ENCODE measurements at regions not wholly inside any gene's neighbourhood (a gene's known extent, or its start where the extent isn't known, plus 50 kb on each side); places are given as distances from the start of the nearest gene placed in this dataset.
"Not testable (repeated sequence)": the region's sequence is repeated elsewhere in the genome, so short reads cannot be mapped to it uniquely, and the experiment has no call there.

- Mint-ChIP-seq H3K27me3 (no peaks in the 10 kb centered on the region), H3K9me3 (ENCODE audit: low read depth) (no peaks in the 10 kb centered on the region), H3K4me3 (no peak overlapping the region), H3K4me1 (ENCODE audit: low read depth) (no peaks in the 10 kb centered on the region), H3K27ac (no peak overlapping the region), H3K36me3 (no peaks in the 10 kb centered on the region)
Observed at GRCh38 chr2:192993059-192993458, 798.3 kb upstream of the TMEFF2 start.

DNA sequence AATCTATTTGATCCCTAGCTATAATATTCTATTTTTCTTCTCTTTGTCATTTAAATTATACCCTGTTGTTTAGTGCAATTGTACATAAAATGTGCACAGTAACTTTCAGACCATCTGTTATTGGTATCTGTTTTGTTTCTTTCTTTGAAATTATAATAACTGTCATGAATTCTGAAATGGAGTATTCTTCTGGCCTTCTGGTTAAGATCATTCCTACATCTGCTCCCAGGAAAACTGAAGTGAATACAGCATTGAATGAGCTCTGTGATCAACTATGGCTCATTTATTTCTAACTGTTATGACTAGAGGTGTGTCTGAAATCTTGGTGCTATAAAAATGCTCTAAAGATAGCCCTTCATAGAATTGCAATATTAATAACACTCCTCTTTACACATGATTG lies 788.4 kb upstream of the TMEFF2 start:
- Mint-ChIP-seq H3K4me1 (ENCODE audit: low read depth) (no peaks in the 10 kb centered on the region), H3K27me3 (no peaks in the 10 kb centered on the region), H3K4me3 (no peak overlapping the region), H3K36me3 (no peaks in the 10 kb centered on the region), H3K27ac (no peak overlapping the region), H3K9me3 (ENCODE audit: low read depth) (peaks cover 3% of the 10 kb centered on the region)

- Mint-ChIP-seq H3K36me3 (no peaks in the 10 kb centered on the region), H3K27me3 (no peaks in the 10 kb centered on the region), H3K4me3 (no peak overlapping the region), H3K9me3 (ENCODE audit: low read depth) (peaks cover 3% of the 10 kb centered on the region), H3K4me1 (ENCODE audit: low read depth) (no peaks in the 10 kb centered on the region), H3K27ac (no peak overlapping the region)
Observed at GRCh38 chr2:192978395-192978794, 783.7 kb upstream of the TMEFF2 start.

- Mint-ChIP-seq H3K4me3 (no peak overlapping the region), H3K27ac (no peak overlapping the region), H3K4me1 (ENCODE audit: low read depth) (no peaks in the 10 kb centered on the region), H3K27me3 (no peaks in the 10 kb centered on the region), H3K36me3 (no peaks in the 10 kb centered on the region), H3K9me3 (ENCODE audit: low read depth) (no peaks in the 10 kb centered on the region)
Observed at GRCh38 chr2:192971981-192972380, 777.2 kb upstream of the TMEFF2 start.

- H3K9me3 Mint-ChIP-seq (ENCODE audit: low read depth) = no peaks in the 10 kb centered on the region
- no peaks in the 10 kb centered on the region for H3K4me1 Mint-ChIP-seq (ENCODE audit: low read depth)
- no peak overlapping the region for H3K4me3 Mint-ChIP-seq
- no peak overlapping the region for H3K27ac Mint-ChIP-seq
- no peaks in the 10 kb centered on the region for H3K27me3 Mint-ChIP-seq
- no peaks in the 10 kb centered on the region for H3K36me3 Mint-ChIP-seq
Observed at GRCh38 chr2:192969055-192969454, 774.3 kb upstream of the TMEFF2 start.

GRCh38 chr2:192960945-192961344 lies 766.2 kb upstream of the TMEFF2 start:
- no peak overlapping the region for H3K4me3 Mint-ChIP-seq
- H3K27me3 Mint-ChIP-seq = no peaks in the 10 kb centered on the region
- H3K4me1 Mint-ChIP-seq (ENCODE audit: low read depth) = no peaks in the 10 kb centered on the region
- H3K36me3 Mint-ChIP-seq = no peaks in the 10 kb centered on the region
- H3K27ac Mint-ChIP-seq = no peak overlapping the region
- no peaks in the 10 kb centered on the region for H3K9me3 Mint-ChIP-seq (ENCODE audit: low read depth)

DNA sequence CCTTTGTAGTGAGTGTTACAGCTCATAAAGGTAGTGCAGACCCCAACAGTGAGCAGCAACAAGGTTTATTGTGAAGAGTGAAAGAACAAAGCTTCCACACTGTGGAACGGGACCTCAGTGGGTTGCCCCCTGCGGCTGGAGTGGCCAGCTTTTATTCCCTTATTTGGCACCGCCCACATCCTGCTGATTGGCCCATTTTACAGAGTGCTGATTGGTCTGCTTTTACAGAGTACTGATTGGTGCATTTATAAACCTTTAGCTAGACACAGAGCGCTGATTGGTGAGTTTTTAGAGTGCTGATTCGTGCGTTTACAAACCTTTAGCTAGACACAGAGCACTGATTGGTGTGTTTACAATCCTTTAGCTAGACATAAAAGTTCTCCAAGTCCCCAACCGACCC lies 763.9 kb upstream of the TMEFF2 start:
- not testable (repeated sequence) for H3K36me3 Mint-ChIP-seq; H3K27me3 Mint-ChIP-seq; H3K9me3 Mint-ChIP-seq (ENCODE audit: low read depth); H3K4me1 Mint-ChIP-seq (ENCODE audit: low read depth); H3K4me3 Mint-ChIP-seq; H3K27ac Mint-ChIP-seq

DNA sequence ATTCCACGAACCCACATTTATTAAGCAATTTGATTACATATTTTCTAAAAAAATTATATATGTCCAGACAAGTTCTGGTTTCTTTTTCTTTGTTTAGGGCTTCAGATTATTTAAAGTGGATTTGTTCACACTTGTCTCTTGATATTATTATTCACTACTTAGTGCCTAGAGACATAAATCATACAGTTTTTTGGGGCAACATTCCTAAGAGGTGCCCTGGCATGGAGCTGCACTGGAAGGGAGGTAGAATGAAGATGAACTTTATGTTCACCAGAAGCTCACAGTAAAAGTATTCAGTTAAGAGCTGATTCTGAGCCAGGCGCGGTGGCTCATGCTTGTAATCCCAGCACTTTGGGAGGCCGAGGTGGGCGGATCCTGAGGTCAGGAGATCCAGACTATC lies 762.7 kb upstream of the TMEFF2 start:
- H3K9me3 Mint-ChIP-seq (ENCODE audit: low read depth) = no peaks in the 10 kb centered on the region
- H3K36me3 Mint-ChIP-seq = no peaks in the 10 kb centered on the region

DNA sequence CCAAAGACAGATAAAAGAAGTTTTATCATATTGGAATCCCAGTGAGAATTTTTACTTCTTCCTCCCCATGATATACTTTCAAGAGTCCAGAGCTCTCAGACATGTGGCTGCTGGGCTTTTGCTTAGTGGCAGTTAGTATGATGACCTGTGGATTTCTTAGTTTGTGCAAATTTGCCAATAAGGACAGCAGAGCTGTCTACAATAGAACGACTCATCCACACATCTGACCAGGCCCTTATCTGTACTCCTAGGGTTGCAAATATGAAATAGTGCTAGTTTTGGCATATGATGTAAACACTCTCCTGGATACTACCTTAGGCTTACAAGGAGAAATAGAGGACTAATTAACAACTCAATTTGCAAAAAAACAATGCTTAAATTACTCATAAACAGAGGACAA lies 758.4 kb upstream of the TMEFF2 start:
- H3K4me3 Mint-ChIP-seq = no peak overlapping the region
- no peaks in the 10 kb centered on the region for H3K9me3 Mint-ChIP-seq (ENCODE audit: low read depth)
- no peak overlapping the region for H3K27ac Mint-ChIP-seq
- no peaks in the 10 kb centered on the region for H3K27me3 Mint-ChIP-seq
- no peaks in the 10 kb centered on the region for H3K36me3 Mint-ChIP-seq
- H3K4me1 Mint-ChIP-seq (ENCODE audit: low read depth) = no peaks in the 10 kb centered on the region

More for the DNA sequence above, 762.7 kb upstream of the TMEFF2 start:
- H3K27ac Mint-ChIP-seq = no peak overlapping the region
- no peaks in the 10 kb centered on the region for H3K27me3 Mint-ChIP-seq
- H3K4me3 Mint-ChIP-seq = no peak overlapping the region
- no peaks in the 10 kb centered on the region for H3K4me1 Mint-ChIP-seq (ENCODE audit: low read depth)

DNA sequence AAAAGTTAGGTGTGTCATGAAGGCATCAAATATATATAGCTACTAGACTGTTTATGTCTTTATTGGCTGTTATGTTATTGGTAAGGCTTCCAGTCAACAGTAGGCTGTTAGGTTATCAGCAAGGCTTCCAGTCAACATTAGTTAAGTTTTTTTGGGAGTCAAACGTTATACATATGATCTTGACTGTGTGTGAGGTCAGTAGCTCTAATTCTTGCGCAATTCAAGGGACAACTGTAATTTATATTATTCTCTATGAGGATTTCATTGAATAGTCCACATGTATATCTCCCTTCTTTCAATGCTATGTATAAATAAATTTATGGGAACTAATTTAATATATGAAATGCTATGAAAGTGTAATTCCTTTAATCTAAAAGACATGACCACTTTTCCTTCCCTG lies 757.5 kb upstream of the TMEFF2 start:
- no peaks in the 10 kb centered on the region for H3K4me1 Mint-ChIP-seq (ENCODE audit: low read depth)
- H3K36me3 Mint-ChIP-seq = no peaks in the 10 kb centered on the region
- H3K27ac Mint-ChIP-seq = no peak overlapping the region
- H3K27me3 Mint-ChIP-seq = no peaks in the 10 kb centered on the region
- H3K9me3 Mint-ChIP-seq (ENCODE audit: low read depth) = no peaks in the 10 kb centered on the region
- H3K4me3 Mint-ChIP-seq = no peak overlapping the region

DNA sequence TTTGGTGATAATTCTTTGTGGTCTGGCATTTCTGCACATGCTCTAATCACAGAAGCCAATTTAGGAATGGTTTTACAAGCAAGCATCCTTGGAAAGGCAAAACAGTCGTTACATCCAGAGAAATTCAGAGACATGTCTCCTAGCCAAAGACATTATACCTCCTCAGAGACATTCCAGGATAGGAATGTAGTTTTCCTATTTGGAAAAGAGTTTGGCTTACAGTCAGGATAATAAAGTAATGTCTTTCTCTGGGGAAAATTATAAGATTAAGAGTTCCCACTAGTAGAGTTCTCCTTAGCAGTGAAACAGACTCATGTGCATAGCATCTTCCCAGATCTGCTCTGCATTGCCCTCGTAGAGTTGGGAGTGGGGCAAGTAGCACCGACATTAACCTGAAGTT lies 753.6 kb upstream of the TMEFF2 start:
- Mint-ChIP-seq H3K9me3 (ENCODE audit: low read depth) (peaks cover 2% of the 10 kb centered on the region), H3K27me3 (no peaks in the 10 kb centered on the region), H3K4me1 (ENCODE audit: low read depth) (no peaks in the 10 kb centered on the region), H3K4me3 (no peak overlapping the region), H3K36me3 (no peaks in the 10 kb centered on the region), H3K27ac (no peak overlapping the region)

DNA sequence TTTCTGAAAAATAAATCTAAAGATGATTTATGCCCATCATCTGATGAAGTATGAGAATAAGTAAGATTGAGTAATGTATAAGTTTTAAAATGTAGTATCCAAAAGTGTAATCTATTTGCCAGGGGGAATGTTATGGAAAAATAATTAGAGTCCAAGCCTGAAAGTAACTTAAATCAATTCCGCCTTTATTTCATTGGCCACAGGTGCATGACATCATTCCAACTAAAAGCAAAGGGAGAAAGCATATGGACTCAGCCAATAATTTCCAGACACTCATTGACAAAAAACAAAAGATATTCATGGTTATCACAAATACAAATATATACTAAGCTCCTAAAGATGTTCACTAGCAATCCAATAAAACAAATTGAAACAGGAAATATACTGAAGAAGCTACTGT lies 752.6 kb upstream of the TMEFF2 start:
- peaks cover 4% of the 10 kb centered on the region for H3K9me3 Mint-ChIP-seq (ENCODE audit: low read depth)

GRCh38 chr2:192940767-192941166 lies 746.0 kb upstream of the TMEFF2 start:
- H3K27me3 Mint-ChIP-seq = no peaks in the 10 kb centered on the region

More for the DNA sequence above, 752.6 kb upstream of the TMEFF2 start:
- Mint-ChIP-seq H3K4me1 (ENCODE audit: low read depth) (no peaks in the 10 kb centered on the region), H3K36me3 (no peaks in the 10 kb centered on the region), H3K4me3 (no peak overlapping the region), H3K27me3 (no peaks in the 10 kb centered on the region), H3K27ac (no peak overlapping the region)

DNA sequence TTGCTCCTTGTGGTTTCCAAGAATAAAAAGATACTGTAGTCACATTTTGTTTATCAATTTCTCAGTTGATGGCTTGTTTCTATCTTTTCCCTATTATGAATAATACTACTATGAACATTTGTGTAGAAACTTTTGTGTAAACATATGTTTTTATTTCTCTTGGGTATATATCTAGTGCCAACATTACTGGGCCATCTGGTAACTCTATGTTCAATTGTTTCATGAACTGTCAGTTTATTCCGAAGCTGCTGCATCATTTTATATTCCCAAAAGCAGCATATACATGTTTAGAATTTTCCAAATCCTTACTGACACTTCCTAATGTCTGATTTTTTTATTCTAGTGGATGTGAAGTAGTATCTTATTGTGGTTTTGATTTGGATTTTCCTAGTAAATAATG lies 737.6 kb upstream of the TMEFF2 start:
- no peaks in the 10 kb centered on the region for H3K27me3 Mint-ChIP-seq

More at GRCh38 chr2:192940767-192941166, 746.0 kb upstream of the TMEFF2 start:
- Mint-ChIP-seq H3K4me3 (no peak overlapping the region), H3K27ac (no peak overlapping the region), H3K4me1 (ENCODE audit: low read depth) (no peaks in the 10 kb centered on the region), H3K9me3 (ENCODE audit: low read depth) (peaks cover 9% of the 10 kb centered on the region), H3K36me3 (no peaks in the 10 kb centered on the region)

GRCh38 chr2:192921631-192922030 lies 726.9 kb upstream of the TMEFF2 start:
- not testable (repeated sequence) for H3K4me3 Mint-ChIP-seq; H3K36me3 Mint-ChIP-seq; H3K27me3 Mint-ChIP-seq; H3K27ac Mint-ChIP-seq; H3K4me1 Mint-ChIP-seq (ENCODE audit: low read depth); H3K9me3 Mint-ChIP-seq (ENCODE audit: low read depth)

More for the DNA sequence above, 737.6 kb upstream of the TMEFF2 start:
- Mint-ChIP-seq H3K4me1 (ENCODE audit: low read depth) (no peaks in the 10 kb centered on the region), H3K27ac (no peak overlapping the region), H3K4me3 (no peak overlapping the region), H3K9me3 (ENCODE audit: low read depth) (peaks cover 8% of the 10 kb centered on the region), H3K36me3 (no peaks in the 10 kb centered on the region)

GRCh38 chr2:192901446-192901845 lies 706.7 kb upstream of the TMEFF2 start:
- no peaks in the 10 kb centered on the region for H3K9me3 Mint-ChIP-seq (ENCODE audit: low read depth)
- no peak overlapping the region for H3K4me3 Mint-ChIP-seq
- H3K36me3 Mint-ChIP-seq = no peaks in the 10 kb centered on the region
- H3K27me3 Mint-ChIP-seq = no peaks in the 10 kb centered on the region
- H3K4me1 Mint-ChIP-seq (ENCODE audit: low read depth) = no peaks in the 10 kb centered on the region
- H3K27ac Mint-ChIP-seq = no peak overlapping the region

- Mint-ChIP-seq H3K9me3 (ENCODE audit: low read depth) (no peaks in the 10 kb centered on the region), H3K4me3 (no peak overlapping the region), H3K27ac (no peak overlapping the region), H3K4me1 (ENCODE audit: low read depth) (no peaks in the 10 kb centered on the region), H3K36me3 (no peaks in the 10 kb centered on the region), H3K27me3 (no peaks in the 10 kb centered on the region)
Observed at GRCh38 chr2:192899466-192899865, 704.7 kb upstream of the TMEFF2 start.

Data from activated naive CD8-positive, alpha-beta T cell (primary cell).